HG02938 (cell line): ENCODE measurements at regions not wholly inside any gene's neighbourhood (a gene's known extent, or its start where the extent isn't known, plus 50 kb on each side); places are given as distances from the start of the nearest gene placed in this dataset.
"Not testable (repeated sequence)": the region's sequence is repeated elsewhere in the genome, so short reads cannot be mapped to it uniquely, and the experiment has no call there.

Source experiments
- ATAC-seq: cut with Tn5 transposase; IDR thresholded peaks from one replicate; pipeline ENCODE4 v1.9.1; 2021; ENCODE audit warnings: mild to moderate bottlenecking, moderate library complexity; ENCODE audit not compliant: unreplicated experiment

DNA sequence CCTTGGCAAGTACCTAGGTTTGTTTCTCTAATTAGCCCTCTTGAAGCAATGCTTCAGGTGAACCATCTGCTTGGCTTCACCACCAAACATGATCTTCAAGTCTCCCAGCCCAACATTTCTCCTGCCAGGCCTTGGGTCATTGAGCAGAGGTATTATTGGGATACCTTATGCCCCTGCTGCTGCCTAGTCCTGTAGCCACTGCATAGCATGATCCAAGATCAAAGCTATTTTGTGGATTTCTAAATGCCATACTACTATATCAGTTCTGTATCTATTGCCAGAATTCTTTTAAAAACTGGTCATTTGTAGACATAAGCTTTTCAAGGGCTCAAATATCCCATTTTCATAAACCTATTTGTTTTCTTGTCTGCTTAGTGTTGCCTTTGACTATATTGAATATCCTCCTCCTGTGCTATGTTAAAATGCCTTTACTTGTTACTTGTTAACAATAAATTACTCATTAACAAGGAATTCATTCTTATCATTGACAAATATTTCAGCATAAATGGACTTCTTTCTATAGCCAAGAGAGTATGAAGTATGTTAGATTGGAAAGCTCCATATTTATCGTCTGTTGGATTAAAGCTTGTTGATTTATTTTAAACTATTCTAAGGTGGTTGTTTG, 204.5 kb upstream of the RBBP8 start:
- no peak for ATAC-seq

DNA sequence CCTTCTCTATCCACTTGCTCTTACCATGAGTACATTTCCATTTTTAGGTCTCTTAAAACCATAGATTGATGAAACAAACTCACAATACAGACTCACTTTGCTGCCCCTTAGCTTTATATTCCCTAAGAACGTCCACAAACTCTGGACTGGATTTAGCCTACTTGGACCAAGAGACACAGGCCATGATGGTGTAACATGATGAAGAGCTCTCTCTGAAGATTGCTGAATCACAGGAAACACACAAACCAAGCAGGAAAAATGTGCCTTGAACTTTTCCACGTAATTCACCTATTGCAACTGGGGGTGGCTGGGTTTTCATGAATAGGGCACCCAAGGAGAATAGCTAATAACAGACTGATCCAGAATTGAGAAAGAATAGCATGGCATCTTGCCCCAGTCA, 201.7 kb upstream of the RBBP8 start:
- ATAC-seq, result no peak

DNA sequence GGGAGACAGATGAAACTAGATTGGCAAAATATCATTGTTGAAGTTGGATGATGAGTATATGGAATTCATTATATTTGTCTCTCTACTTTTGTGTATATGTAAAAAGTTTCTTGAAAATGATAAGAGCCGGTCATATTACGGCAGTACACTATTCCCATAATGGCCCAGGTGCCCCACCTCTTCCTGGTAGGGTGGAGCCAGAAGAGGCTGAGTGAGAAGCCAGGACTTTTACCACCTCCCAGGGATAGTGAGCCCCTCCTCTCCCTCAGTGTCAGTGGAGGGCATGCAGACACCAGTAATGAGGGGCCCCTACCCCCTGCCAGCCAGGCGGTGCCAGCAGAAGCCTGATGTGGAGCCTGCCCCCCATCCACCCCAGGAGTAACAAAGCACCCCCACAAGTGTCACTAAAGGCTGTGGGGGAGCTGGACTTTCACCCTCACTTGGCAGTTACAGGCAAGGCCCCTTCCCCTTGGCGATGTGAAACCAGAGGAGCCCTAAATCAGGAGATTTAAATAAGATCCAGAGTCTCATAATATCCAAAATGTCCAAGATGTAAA, 198.9 kb upstream of the RBBP8 start:
- no peak for ATAC-seq

DNA sequence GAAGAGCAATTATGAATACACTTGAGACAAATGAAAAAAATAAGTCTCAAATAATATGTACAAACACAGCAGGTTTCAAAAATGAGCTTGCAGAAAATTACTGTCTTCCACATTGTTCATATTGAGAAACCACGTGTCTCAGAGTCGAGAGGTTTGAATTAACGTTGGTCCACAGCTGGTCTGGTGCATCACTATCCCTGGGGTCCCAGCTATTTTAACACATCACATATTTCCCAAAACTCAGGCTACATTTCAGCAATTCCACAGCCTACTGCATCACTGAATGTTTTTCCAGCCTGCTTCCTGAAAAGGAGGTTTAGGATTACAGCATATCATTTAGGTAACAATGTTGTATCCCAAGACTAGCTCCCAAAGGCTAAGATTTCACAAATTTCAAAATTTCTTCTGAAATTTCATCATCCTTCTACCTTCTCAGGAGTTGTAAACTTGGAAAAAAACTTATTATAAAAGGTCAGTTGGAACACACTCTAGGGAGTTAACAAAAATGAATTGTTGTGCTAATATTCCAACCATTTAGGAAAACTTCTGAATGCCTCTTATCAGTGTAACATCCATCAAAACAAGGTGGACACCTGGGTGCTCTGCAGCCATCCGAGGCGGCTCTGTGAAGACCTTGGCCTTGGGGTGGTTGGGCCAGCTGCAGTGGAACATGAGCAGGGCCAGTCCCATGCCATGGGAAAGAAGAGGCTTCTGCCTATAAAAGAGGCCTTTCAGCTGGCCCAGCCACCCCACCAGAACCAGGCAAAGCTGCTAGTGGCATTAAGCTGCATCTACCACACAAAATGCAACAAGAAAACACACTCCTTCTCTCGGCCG, 198.1 kb upstream of the RBBP8 start:
- ATAC-seq, result no peak

DNA sequence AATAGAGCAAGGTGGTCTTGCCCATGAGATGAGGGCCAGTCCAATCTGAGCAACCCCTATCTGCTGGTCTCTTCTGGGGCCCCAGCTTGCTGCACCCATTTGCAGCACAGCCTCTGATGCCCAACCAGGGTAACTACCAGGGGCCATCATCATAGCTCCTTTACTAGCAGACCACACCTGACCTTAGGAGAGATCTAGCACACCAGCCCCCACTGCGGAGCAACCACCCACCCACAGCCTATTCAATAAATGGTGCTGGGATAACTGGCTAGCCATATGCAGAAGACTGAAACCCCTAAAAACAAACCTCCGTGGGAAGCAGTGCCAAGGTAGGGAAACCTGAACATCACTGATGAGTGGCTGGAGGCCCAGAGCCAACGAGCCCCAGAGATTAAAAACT, 196.1 kb upstream of the RBBP8 start:
- no peak for ATAC-seq

DNA sequence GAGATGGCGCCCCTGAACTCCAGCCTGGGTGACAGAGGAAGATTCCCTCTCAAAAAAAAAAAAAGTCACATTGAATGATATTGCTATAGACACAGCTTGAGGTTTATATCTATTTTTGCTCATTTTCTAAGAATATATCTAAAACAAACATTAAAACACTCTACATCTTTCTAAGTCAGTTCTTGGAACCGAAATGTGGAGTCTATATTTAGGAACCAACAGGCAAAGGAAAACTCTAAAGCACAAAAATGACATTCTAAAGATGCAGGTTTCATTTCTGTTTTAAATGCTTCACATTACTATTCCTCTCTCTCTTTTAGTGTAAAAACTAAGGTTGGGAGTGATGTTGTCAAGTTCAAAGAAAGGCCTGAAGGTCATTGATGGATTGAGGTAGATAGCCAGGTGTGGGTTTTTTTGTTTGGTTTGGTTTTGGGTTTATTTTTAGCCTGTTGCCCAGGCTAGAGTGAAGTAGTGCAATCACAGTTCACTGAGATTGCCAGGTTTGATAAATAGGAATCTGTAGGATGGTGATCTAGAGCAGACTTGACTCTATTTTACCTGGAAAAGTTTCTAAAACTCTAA, 194.0 kb upstream of the RBBP8 start:
- ATAC-seq, result no peak

DNA sequence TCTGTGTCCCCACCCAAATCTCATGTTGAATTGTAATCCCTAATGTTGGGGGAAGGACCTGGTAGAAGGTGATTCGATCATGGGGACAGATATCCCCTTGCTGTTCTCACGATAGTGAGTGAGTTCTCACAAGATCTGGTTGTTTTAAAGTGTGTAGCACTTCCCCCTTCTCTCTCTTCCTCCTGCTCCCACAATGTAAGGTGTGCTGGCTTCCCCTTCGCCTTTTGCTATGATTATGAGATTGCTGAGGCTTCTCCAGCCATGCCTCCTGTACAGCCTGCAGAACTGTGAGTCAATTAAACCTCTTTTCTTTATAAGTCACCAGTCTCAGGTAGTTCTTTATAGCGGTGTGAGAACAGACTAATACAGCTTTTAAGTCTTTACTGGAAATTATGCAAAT, 193.3 kb upstream of the RBBP8 start:
- no peak for ATAC-seq

DNA sequence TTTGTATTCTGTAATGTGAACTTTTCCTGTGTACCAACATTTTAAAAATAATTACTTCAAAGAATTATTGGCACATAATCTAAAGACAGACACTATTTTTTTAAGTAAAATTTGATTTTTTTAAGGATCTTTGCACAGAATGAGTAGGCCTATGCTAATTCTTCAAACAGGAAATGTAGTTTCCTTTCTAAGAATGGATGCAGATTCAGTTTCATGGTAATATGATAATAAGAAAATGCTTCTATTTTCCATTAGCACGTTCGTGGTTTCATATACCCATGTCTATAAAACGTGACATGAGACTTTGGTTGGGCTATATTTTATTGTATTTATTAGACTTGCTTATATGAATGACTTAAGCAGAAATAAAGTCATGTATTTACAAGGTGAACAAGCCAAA, 191.8 kb upstream of the RBBP8 start:
- ATAC-seq, result no peak

DNA sequence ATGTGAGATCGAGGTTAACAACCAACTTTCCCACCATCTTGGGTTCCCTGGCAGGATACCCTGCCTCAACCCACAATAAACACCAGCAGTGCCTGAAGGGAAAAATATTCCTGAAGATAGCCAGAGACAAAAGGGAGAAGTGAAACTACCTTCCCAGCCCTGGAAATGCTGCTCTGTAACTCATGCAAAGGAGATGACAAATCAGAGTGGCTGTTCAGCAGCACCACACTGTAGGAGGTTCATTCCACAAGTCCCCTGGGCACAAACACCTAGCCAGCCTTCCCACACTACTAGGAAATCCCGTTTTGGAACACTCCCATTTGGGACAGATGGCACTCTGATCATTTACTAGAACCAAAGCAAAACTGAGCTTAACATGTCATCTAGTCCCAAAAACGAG, 190.7 kb upstream of the RBBP8 start:
- ATAC-seq, result no peak

DNA sequence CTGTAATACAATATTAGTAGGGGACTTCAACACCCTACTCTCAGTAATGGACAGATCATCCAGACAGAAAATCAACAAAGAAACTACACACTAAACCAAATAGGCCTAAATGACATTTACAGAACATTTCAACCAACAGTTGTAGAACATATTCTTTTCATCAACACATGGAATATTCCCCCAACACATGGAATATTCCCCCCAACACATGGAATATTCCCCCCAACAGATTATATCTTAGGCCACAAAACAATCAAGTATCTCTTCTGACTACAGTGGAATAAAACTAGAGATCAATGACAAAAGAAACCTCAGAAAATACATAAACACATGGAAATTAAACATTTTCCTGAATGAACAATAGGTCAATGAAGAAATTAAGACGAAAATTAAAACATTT, 187.2 kb upstream of the RBBP8 start:
- ATAC-seq, result no peak

DNA sequence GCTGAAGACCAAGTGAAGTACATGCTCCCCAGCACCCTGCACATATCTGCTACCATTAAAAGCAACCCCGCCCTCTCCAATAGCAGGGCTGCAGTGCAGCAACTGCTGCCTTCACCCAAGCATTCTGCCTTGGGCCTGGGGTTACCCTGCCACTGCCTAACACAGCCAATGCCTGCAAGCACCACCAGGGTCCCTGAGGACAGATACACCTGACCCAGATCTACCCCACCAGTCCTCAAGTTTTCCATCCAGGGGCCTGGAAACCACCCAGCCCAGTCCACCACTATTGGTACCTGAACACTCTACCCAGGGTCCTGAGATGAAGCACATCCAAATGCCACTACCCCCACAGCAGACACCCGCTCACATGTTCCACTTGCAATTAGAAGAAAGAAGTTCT, 181.1 kb upstream of the RBBP8 start:
- no peak for ATAC-seq

DNA sequence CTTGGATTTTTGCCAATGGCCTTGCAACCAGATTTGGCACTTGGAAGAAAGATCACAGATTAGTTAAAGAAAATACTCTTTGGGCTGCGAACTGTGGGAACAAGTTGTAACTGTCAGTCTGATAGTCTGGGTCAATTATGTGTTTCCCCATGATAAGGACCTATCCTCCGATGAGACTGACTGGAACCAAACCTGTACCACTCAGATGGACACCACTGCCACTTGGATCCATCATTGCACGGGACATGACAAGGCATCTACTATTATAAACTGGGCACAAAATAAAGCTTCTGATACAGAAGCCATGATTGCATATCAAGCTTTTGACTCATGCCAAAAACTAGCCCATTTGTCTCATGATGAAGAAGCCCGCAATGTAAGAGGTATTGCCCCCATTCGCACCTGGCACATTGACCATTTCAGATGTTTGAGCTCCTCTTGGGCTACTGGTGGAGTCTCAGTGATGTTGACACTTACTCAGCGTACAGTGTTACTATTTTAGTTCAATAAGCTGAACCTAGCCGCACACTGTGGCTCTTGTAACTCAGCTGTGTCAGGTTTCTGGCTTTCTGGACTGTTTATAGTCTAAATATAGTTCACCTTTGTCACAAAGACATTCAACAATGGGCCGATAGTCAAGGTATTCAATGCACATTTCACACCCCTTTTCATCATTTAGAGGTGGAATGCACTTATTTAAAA, 179.8 kb upstream of the RBBP8 start:
- no peak for ATAC-seq

DNA sequence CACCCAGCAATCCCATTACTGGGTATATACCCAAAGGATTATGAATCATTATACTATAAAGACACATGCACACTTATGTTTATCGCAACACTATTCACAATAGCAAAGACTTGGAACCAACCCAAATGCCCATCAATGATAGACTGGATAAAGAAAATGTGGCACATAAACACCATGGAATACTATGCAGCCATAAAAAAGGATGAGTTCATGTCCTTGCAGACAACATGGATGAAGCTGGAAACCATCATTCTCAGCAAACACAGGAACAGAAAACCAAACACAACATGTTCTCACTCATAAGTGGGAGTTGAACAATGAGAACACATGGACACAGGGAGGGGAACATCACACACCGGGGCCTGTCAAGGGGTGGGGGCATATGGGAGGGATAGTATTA, 169.1 kb upstream of the RBBP8 start:
- not testable (repeated sequence) for ATAC-seq

DNA sequence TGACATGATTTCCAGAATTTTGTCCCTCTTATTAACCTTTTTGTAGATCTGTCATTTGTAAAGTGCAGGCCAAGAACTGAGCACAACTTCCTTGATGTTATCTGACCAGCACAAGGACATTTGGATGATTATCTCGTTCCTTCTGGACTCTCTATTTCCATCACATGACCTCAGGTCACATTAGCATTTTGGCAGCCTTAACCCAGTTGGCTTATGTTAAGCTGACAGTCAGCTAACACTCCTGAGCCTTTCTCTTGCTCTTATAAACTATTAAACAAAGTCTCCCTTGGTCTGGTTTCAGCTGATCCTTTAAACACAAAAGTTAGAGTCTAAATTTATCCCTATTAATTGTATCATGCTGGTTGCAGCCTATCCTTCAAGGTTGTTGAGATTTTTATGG, 167.2 kb upstream of the RBBP8 start:
- ATAC-seq, result no peak

DNA sequence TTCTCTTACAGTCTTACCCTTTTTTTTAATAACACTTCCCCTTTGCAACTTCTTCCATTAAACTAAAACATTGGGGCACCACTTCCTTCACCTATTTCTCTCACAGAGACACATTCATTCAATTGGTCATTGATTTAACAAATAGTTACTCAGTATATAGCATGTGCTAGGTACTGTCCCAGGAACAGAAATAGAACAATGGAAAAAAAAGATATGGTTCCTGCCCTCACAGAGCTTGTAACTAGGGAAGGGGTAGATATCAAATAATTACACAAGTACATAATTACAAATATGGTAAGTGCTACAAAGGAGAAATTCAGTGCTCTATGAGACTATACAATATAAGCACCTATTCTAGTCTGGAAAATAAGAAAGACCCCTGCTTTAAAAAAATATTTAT, 165.5 kb upstream of the RBBP8 start:
- ATAC-seq, result no peak

DNA sequence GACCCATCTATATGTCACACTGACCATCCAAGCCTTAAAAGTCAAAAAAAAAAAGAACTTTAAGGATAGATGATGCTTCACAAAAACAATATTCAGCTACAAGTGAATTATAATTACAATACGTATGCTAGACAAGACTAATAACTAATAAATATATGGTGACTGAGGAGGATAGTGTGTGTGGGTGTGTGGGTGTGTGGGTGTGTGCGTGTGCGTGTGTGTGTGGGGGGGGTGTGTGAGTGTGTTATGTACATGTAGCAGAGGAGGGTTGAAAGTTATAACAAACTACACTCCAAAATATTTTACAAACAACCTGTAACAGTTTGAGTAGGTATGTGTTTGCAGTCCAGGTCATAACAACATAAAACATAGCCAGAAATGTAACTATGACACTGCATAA, 159.2 kb upstream of the RBBP8 start:
- ATAC-seq, result no peak

DNA sequence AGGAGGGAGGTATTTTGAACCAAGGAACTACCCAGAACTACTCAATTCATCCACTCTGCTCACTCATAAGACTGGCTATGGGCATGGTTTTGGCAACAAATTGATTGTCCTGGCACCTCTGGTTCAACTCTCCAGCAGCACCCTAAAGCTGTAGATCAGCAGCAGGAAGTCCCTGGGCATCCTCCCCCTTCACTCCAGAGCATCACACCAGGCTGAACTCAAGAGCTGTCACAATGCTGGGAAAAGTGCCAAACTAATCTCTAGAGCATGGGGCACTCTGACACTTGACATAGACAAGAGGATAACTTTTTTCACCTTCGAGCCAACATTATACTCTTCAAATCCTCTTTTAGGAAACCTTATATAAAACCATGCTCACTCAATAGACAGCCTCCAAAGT, 154.1 kb upstream of the RBBP8 start:
- no peak for ATAC-seq

DNA sequence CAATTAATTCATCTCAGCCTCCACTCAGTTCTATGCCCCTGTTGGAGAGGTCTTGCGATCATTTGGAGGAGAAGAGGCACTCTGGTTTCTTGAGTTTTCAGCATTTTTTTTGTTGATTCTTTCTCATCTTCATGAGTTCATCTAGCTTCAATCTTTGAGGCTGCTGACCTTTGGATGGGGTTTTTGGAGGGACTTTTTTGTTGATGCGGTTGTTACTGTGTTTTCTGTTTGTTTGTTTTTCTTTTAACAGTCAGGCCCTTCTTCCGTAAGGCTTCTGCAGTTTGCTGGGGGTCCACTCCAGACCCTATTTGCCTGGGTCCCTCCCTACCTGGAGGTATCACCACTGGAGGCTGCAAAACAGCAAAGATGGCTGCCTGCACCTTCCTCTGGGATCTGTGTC, 149.9 kb upstream of the RBBP8 start:
- no peak for ATAC-seq

DNA sequence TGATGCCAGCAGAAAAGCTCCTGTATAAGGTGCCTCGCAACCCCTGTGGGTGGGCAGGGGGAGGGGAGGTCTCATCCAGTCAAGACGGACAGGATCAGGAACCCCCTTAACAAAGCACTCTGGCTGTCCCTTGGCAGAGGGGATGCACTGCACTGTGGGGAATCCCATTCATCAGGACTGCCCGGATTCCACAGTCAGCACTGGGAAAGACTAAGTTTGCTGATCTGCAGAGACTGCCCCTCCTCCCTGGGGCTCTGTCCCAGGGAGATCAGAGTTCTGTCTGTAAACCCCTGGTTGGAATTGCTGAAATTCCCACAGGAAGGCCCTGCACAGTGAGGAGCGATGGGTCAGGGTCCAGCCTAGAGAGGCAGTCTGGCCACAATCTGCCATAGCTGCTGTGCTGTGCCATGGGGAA, 149.5 kb upstream of the RBBP8 start:
- ATAC-seq, result no peak

DNA sequence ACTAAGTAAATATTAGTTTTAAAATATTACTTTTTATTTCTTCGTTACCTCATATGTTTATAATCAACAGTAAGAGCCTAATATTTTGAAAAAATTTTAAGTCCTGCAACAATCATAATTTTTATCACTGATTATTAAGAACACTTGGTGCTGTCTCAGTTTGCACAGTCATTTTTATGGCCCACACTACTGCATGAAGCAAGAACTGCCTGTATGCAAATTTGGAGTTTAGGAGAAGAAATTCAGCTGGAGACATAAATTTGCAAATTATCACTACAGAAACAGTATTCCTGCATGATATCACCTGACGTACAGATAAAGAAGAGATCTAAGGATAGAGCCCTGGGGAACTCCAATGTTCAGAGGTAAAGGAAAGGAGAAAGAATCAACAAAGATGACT, 144.1 kb upstream of the RBBP8 start:
- ATAC-seq, result no peak

DNA sequence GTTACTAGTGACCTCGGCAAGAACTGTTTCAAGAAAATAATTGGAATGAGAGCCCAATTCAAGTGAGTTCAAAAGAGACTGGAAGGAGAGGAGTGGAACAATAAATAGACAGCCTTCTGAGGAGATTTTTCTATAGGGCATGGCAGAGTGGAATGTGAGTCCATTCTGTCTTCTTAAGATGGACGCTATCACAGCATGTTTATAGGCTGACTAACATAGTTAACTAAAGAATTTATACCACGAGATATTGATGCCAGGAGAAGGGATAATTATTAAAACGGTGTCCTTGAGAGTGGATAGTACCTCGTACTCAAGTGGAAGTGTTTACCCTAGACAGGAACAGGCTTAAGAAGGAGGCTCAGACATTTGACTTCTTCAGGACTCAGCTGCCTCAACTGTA, 143.5 kb upstream of the RBBP8 start:
- ATAC-seq, result no peak
